Brain microvascular endothelial cell (primary cell): ENCODE measurements at regions not wholly inside any gene's neighbourhood (a gene's known extent, or its start where the extent isn't known, plus 50 kb on each side); places are given as distances from the start of the nearest gene placed in this dataset.

Source experiments
- DNase-seq: peaks from one replicate; pipeline ENCODE4 v3.0.0-alpha.2; 2020
- H3K27ac ChIP-seq: fragments of 250-450 bp; sonication (Bioruptor Pico); 2 replicates; pipeline ENCODE4 v1.5.1; 2020; ENCODE audit warnings: mild to moderate bottlenecking, moderate library complexity
- H3K27me3 ChIP-seq: fragments of 250-450 bp; sonication (Bioruptor Pico); replicated peaks from 2 replicates; pipeline ENCODE4 v1.5.1; 2020; ENCODE audit warnings: mild to moderate bottlenecking
- H3K36me3 ChIP-seq: fragments of 250-450 bp; sonication (Bioruptor Pico); replicated peaks from 2 replicates; pipeline ENCODE4 v1.5.1; 2020; ENCODE audit warnings: mild to moderate bottlenecking
- H3K4me3 ChIP-seq: 2 replicates; pipeline ENCODE4 v1.5.1; 2011; ENCODE audit warnings: low read depth, mild to moderate bottlenecking, control low read depth, low read length, moderate library complexity
- in situ Hi-C: cut with HindIII; loops from 2 replicates; pipeline ENCODE4 v1.10.0; 2017; ENCODE audit warnings: low sequenced_read_pairs, low pct_ligation_motif_present
- TF ChIP-seq, protein P1 (sequence below): IDR thresholded peaks from 2 replicates; pipeline ENCODE4 v1.5.1; 2011; ENCODE audit warnings: low read depth, mild to moderate bottlenecking, moderate library complexity, low read length, control low read depth, inconsistent platforms; ENCODE audit errors: missing control alignments

DNA sequence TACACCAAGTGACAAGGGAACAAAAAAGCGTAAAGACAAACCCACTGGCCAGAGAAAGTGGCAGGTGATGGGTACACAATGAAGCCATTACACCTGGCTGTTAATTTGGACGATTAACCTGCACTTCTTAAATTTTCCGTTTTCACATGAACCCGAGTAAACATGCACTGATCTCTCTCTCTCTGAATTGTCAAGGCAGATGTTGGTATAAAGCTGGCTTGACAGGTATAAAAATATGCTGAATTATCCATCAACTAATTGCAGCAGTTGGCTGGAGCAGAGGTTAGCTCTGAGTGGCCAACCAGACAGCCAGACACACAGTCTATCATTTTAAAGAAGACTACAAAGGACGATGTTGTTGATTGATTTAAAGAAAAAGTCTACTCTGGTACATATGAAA is 561.7 kb upstream of the ALCAM start:
- in situ Hi-C loops: no loop called here

DNA sequence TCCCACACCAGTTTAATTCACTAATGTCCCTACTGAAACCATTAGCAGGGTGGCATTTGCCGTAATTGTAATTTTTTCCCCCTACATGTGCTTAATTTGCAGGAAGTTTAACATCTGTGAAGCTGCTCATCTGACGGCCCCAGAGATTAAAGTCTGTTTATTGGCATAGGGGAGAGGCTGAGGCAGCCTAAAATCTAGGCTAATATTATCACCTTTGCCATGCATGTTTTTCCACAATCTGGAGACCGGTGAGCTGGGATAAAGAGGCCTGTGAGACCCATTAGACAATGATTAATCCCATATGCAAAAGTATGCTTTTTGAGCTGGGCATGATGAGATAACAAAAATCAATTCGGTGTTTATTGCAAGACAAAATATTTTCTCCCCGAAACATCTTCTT is 561.2 kb upstream of the ALCAM start:
- TF ChIP-seq, protein P1, sequence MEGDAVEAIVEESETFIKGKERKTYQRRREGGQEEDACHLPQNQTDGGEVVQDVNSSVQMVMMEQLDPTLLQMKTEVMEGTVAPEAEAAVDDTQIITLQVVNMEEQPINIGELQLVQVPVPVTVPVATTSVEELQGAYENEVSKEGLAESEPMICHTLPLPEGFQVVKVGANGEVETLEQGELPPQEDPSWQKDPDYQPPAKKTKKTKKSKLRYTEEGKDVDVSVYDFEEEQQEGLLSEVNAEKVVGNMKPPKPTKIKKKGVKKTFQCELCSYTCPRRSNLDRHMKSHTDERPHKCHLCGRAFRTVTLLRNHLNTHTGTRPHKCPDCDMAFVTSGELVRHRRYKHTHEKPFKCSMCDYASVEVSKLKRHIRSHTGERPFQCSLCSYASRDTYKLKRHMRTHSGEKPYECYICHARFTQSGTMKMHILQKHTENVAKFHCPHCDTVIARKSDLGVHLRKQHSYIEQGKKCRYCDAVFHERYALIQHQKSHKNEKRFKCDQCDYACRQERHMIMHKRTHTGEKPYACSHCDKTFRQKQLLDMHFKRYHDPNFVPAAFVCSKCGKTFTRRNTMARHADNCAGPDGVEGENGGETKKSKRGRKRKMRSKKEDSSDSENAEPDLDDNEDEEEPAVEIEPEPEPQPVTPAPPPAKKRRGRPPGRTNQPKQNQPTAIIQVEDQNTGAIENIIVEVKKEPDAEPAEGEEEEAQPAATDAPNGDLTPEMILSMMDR: no peak
- H3K27me3 ChIP-seq: no peaks in the 10 kb centered on the region
- no peak for DNase-seq
- no peaks in the 10 kb centered on the region for H3K36me3 ChIP-seq
- H3K4me3 ChIP-seq: no peak overlapping the region
- no peak overlapping the region for H3K27ac ChIP-seq
- in situ Hi-C loops: no loop called here

More for the DNA sequence above, 561.7 kb upstream of the ALCAM start:
- no peaks in the 10 kb centered on the region for H3K36me3 ChIP-seq
- H3K27ac ChIP-seq: no peak overlapping the region
- no peak for DNase-seq
- H3K4me3 ChIP-seq: no peak overlapping the region
- TF ChIP-seq, protein P1: no peak
- no peaks in the 10 kb centered on the region for H3K27me3 ChIP-seq

DNA sequence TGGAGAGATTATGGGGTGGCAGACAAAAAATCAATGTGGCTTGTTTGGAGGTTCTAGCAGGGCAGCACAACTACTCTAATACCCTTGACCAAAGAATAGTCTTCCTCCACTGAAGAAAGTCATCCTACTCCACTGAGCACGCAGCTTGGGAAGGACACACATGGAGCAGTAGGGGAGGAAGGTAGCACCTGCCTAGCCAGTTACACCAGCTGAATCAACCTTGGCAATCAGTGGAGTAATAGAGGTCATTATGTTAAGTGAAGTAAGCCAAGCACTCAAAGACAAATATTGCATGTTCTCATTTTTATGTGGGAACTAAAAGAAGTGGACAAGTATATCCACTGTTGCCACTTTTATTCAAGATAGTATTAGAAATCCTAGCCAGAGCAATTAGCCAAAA is 555.8 kb upstream of the ALCAM start:
- H3K36me3 ChIP-seq: no peaks in the 10 kb centered on the region
- no peak overlapping the region for H3K4me3 ChIP-seq
- TF ChIP-seq, protein P1: no peak
- no peak for DNase-seq
- no peaks in the 10 kb centered on the region for H3K27me3 ChIP-seq
- in situ Hi-C loops: no loop called here
- H3K27ac ChIP-seq: no peak overlapping the region

GRCh38 chr3:104816008-104816407 is 550.7 kb upstream of the ALCAM start:
- DNase-seq: no peak
- Histone ChIP-seq H3K27ac (no peak overlapping the region), H3K27me3 (no peaks in the 10 kb centered on the region), H3K36me3 (no peaks in the 10 kb centered on the region), H3K4me3 (no peak overlapping the region)
- TF ChIP-seq, protein P1: no peak
- in situ Hi-C loops: no loop called here

DNA sequence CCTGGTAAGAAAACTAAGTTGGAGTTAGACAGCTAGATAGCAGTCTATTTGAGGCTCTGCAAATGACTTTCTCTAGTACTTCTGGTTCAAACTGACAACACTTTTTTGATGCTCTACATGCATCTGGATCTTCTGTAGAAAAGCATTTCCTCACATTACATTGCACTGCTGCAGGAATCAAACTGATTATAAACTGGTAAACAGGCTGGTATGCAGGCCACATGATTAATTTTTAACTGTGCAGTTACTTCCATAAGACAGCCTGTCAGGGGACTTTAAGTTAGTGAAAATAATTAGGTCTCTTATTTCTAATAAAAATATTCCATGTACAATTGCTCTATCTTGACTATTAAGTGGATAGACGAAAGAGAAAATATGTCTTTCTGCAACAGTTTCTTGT is 550.0 kb upstream of the ALCAM start:
- no peak overlapping the region for H3K4me3 ChIP-seq
- in situ Hi-C loops: no loop called here
- H3K27ac ChIP-seq: no peak overlapping the region
- no peaks in the 10 kb centered on the region for H3K27me3 ChIP-seq
- DNase-seq: no peak
- TF ChIP-seq, protein P1: no peak
- H3K36me3 ChIP-seq: no peaks in the 10 kb centered on the region

DNA sequence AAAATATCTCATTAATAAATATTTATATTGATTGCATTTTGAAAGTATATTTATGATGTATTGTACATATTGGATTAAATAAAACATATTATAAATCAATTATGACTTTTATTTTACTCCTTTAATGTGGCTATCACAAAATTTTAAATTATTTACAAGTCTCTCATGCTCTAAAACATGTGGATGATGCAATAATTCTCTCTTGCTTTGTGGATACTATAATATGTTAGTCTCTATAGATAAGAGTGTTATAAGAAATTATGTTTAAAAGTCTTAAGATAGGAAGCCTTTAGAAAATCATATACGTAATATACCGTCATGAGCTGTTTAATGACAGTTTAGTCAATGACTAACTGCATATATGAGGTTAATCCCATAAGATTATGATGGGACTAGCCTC is 547.4 kb upstream of the ALCAM start:
- Histone ChIP-seq H3K27me3 (no peaks in the 10 kb centered on the region), H3K36me3 (no peaks in the 10 kb centered on the region), H3K27ac (no peak overlapping the region), H3K4me3 (no peak overlapping the region)
- in situ Hi-C loops: no loop called here
- no peak for DNase-seq
- TF ChIP-seq, protein P1: no peak
